ENCODE measurements at regions not wholly inside any gene's neighbourhood (a gene's known extent, or its start where the extent isn't known, plus 50 kb on each side); places are given as distances from the start of the nearest gene placed in this dataset.

DNA sequence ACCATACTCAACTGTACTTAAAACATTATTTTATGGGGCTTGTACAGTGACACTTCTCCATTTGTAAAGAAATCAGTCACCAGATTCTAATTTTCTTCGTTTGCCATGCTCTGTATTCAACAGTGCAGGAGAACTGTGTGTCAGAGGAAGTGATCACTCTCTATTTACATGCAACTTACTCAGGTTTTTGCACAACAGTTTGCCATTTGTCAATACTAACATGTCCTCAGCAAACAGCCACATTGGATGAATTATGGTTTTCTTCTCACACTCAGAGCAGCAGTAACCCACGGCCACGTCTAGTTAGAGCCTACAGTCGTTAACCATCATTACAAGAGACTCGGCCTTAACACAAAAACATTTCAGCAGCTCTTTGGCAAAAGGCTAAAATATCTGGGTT, 69.2 kb upstream of the SP4 start:
- intact Hi-C loops (cut with DNase I) = no loop called here
- no peak for DNase-seq (ENCODE audit: low spot score in 2 of 2)
- Histone ChIP-seq H3K36me3 (no peaks in the 10 kb centered on the region), H3K27ac (no peak overlapping the region), H3K4me1 (no peaks in the 10 kb centered on the region), H3K4me3 (no peak overlapping the region), H3K27me3 (no peaks in the 10 kb centered on the region), H3K9me3 (no peaks in the 10 kb centered on the region)
- TF ChIP-seq, protein P1, sequence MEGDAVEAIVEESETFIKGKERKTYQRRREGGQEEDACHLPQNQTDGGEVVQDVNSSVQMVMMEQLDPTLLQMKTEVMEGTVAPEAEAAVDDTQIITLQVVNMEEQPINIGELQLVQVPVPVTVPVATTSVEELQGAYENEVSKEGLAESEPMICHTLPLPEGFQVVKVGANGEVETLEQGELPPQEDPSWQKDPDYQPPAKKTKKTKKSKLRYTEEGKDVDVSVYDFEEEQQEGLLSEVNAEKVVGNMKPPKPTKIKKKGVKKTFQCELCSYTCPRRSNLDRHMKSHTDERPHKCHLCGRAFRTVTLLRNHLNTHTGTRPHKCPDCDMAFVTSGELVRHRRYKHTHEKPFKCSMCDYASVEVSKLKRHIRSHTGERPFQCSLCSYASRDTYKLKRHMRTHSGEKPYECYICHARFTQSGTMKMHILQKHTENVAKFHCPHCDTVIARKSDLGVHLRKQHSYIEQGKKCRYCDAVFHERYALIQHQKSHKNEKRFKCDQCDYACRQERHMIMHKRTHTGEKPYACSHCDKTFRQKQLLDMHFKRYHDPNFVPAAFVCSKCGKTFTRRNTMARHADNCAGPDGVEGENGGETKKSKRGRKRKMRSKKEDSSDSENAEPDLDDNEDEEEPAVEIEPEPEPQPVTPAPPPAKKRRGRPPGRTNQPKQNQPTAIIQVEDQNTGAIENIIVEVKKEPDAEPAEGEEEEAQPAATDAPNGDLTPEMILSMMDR (IDR thresholded peaks at IDR 0.05) = no peak

DNA sequence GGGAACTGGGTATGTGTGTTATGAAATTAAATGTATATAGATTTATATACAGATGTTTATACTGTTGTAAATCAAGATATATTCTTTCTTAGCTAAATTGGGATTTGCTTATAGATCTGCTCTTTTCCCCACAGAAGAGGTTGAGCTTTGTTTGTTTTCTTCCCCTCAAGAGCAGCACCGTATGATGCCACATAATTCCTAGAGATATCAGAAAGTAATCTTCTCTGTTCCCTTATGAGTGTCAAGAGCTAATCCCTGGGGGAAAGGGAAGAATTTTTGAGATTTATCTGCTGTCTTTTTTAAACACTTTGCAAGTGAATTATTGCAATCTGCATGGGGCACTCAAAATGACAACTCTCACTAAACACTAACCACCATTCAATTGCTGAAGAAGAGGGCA, 68.7 kb upstream of the SP4 start:
- no peaks in the 10 kb centered on the region for H3K4me1 ChIP-seq
- H3K27ac ChIP-seq = no peak overlapping the region
- H3K36me3 ChIP-seq = no peaks in the 10 kb centered on the region
- TF ChIP-seq, protein P1 (IDR thresholded peaks at IDR 0.05) = no peak
- no peaks in the 10 kb centered on the region for H3K9me3 ChIP-seq
- H3K4me3 ChIP-seq = no peak overlapping the region
- intact Hi-C loops (cut with DNase I) = no loop called here
- no peaks in the 10 kb centered on the region for H3K27me3 ChIP-seq
- no peak for DNase-seq (ENCODE audit: low spot score in 2 of 2)

DNA sequence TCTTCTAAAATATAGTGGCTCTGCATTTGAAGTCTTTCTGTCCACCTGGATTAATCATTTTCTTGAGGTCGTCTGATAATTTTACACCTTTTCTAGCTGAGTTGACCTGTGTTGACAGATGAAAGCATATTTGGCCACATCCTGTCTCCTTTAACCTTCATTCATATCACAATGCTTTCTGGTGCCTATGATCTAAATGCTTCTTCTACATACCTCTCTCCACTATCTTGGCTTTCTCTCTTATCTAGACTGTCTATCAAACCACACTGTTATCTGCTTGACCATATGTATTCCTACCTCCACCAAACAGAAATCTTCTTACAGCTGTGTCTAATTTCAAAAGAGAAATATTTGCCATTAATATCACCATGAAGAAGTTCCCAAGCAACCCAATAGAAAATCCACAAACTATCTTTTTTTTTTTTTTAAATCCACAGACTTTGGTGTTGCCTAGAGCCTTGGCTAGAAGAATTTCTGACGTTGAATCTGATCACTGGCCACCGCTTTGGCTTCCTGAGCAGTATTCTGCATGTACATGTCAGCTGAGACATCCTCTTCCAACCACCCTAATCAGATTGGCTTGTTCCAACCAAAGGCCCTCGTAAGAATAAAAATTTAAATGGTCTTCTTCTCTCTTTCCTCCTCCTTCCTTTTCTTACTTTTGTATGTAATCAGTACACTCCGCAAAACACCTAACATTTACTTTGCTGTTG, 66.3 kb upstream of the SP4 start:
- no peak overlapping the region for H3K27ac ChIP-seq
- no peaks in the 10 kb centered on the region for H3K27me3 ChIP-seq
- intact Hi-C loops (cut with DNase I) = no loop called here
- TF ChIP-seq, protein P1 (IDR thresholded peaks at IDR 0.05) = no peak
- H3K4me3 ChIP-seq = no peak overlapping the region
- no peaks in the 10 kb centered on the region for H3K9me3 ChIP-seq
- no peaks in the 10 kb centered on the region for H3K36me3 ChIP-seq
- DNase-seq (ENCODE audit: low spot score in 2 of 2) = no peak
- no peaks in the 10 kb centered on the region for H3K4me1 ChIP-seq

DNA sequence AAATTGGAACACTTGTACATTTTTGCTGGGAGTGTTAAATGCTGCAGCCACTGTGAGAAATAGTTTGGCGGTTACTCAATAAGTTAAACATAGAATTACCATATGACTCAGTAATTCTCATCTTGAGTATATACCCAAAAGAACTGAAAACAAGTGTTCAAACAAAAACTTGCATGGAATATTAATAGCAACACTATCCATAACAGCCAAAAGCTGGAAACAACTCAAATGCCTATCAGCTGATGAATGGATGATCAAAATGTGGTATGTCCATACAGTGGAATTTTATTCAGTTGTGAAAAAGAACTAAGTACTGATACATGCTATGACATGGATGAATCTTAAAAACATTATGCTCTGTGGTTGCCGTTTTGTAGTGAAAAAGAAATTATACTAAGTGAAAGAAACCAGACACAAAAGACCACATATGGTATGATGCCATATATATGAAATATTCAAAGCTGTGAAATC, 63.0 kb upstream of the SP4 start:
- TF ChIP-seq, protein P1 (IDR thresholded peaks at IDR 0.05) = no peak
- H3K9me3 ChIP-seq = no peaks in the 10 kb centered on the region
- H3K4me1 ChIP-seq = no peaks in the 10 kb centered on the region
- no peak overlapping the region for H3K27ac ChIP-seq
- intact Hi-C loops (cut with DNase I) = no loop called here
- no peaks in the 10 kb centered on the region for H3K27me3 ChIP-seq
- DNase-seq (ENCODE audit: low spot score in 2 of 2) = no peak
- no peak overlapping the region for H3K4me3 ChIP-seq
- H3K36me3 ChIP-seq = no peaks in the 10 kb centered on the region

DNA sequence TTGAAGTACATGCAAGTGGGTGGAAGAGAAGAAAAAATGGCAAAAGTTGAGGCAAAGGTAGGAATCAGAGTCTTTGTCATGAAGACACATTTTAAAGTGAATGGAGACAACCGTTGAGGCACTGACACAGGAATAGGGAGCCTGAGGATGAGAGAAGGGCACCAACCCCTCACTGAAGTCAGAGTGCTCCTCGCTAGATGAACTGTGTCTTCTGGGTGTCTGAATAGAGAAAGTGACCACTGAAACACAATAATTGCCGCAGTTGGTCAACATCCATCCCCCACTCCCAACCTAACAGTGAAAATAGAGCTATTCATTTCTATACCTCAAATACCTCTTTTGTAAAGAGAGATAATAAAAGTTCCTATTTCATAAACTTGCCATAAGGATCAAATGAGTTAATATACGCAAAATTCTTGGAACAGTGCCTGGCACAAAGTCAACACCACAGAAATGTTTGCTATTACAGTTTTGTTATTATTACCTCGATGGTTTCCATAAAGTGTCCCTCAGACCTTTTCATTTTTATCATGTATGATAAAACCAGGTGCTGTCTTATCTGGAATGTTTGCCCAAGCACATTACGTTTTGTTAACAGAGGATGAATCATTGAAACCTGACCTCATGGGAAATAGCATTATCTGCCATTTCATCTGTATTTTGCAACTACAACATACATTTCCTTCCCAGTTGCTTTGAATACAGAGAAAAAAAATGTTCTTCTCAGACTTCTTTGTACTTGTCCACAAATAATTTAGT, 61.8 kb upstream of the SP4 start:
- no peak for DNase-seq (ENCODE audit: low spot score in 2 of 2)
- no peaks in the 10 kb centered on the region for H3K9me3 ChIP-seq
- no peaks in the 10 kb centered on the region for H3K4me1 ChIP-seq
- TF ChIP-seq, protein P1 (IDR thresholded peaks at IDR 0.05) = no peak
- intact Hi-C loops (cut with DNase I) = no loop called here
- H3K27ac ChIP-seq = no peak overlapping the region
- no peaks in the 10 kb centered on the region for H3K27me3 ChIP-seq
- no peaks in the 10 kb centered on the region for H3K36me3 ChIP-seq
- no peak overlapping the region for H3K4me3 ChIP-seq
